Body of pancreas (tissue), 4 donors: ENCODE measurements at regions not wholly inside any gene's neighbourhood (a gene's known extent, or its start where the extent isn't known, plus 50 kb on each side); places are given as distances from the start of the nearest gene placed in this dataset.

Source experiments
- POLR2A ChIP-seq, 3 donors: fragments of 450-650 bp; IDR thresholded peaks; one replicate each; pipeline ENCODE4 v1.6.1; 2016; ENCODE audit warnings: antibody characterized with exemption in 3 of 3, mild to moderate bottlenecking in 2 of 3
- TF ChIP-seq, protein P1 (sequence below), 7 experiments: fragments of 450-650 bp in 4 of 7; fragments of 200-600 bp in 3 of 7; sonication (generic) in 3 of 7; IDR thresholded peaks; one replicate each; pipeline ENCODE4 v1.5.1; 2016 to 2019; ENCODE audit warnings: antibody characterized with exemption in 7 of 7

GRCh38 chr5:162769019-162769418 lies 668.4 kb upstream of the CCNG1 start:
- TF ChIP-seq, protein P1, sequence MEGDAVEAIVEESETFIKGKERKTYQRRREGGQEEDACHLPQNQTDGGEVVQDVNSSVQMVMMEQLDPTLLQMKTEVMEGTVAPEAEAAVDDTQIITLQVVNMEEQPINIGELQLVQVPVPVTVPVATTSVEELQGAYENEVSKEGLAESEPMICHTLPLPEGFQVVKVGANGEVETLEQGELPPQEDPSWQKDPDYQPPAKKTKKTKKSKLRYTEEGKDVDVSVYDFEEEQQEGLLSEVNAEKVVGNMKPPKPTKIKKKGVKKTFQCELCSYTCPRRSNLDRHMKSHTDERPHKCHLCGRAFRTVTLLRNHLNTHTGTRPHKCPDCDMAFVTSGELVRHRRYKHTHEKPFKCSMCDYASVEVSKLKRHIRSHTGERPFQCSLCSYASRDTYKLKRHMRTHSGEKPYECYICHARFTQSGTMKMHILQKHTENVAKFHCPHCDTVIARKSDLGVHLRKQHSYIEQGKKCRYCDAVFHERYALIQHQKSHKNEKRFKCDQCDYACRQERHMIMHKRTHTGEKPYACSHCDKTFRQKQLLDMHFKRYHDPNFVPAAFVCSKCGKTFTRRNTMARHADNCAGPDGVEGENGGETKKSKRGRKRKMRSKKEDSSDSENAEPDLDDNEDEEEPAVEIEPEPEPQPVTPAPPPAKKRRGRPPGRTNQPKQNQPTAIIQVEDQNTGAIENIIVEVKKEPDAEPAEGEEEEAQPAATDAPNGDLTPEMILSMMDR (IDR thresholded peaks at IDR 0.05): no peak
- no peak for TF ChIP-seq POLR2A (IDR thresholded peaks at IDR 0.05)
